Suppressor macrophage treated with lipopolysaccharide for 4 hours (primary cell): ENCODE measurements at regions not wholly inside any gene's neighbourhood (a gene's known extent, or its start where the extent isn't known, plus 50 kb on each side); places are given as distances from the start of the nearest gene placed in this dataset.
"Not testable (repeated sequence)": the region's sequence is repeated elsewhere in the genome, so short reads cannot be mapped to it uniquely, and the experiment has no call there.

Experiments used
- DNase-seq: peaks from one replicate; pipeline ENCODE4 v3.0.0-alpha.2; 2020

GRCh38 chr1:850318-850717 lies 73.4 kb upstream of the SAMD11 start:
- DNase-seq = not testable (repeated sequence)

GRCh38 chr1:851398-851797 lies 72.3 kb upstream of the SAMD11 start:
- DNase-seq = not testable (repeated sequence)

GRCh38 chr1:851841-852240 lies 71.9 kb upstream of the SAMD11 start:
- DNase-seq = not testable (repeated sequence)

GRCh38 chr1:855202-855981 lies 68.3 kb upstream of the SAMD11 start:
- DNase-seq = not testable (repeated sequence)

GRCh38 chr1:856541-857057 lies 67.1 kb upstream of the SAMD11 start:
- DNase-seq = not testable (repeated sequence)

- DNase-seq = not testable (repeated sequence)
These were observed 65.6 kb upstream of the SAMD11 start for GRCh38 chr1:857926-858648.

GRCh38 chr1:858649-859041 lies 65.1 kb upstream of the SAMD11 start:
- DNase-seq = not testable (repeated sequence)

- not testable (repeated sequence) for DNase-seq
These were observed 62.8 kb upstream of the SAMD11 start for GRCh38 chr1:860941-861340.

- no peak for DNase-seq
These were observed 62.0 kb upstream of the SAMD11 start for GRCh38 chr1:861714-862113.

GRCh38 chr1:862601-863000 lies 61.1 kb upstream of the SAMD11 start:
- DNase-seq = not testable (repeated sequence)

- not testable (repeated sequence) for DNase-seq
These were observed 58.1 kb upstream of the SAMD11 start for GRCh38 chr1:865633-866032.

GRCh38 chr1:866095-866494 lies 57.6 kb upstream of the SAMD11 start:
- no peak for DNase-seq

GRCh38 chr1:866631-867299 lies 57.0 kb upstream of the SAMD11 start:
- not testable (repeated sequence) for DNase-seq

- peak; percentile 32 for DNase-seq
These were observed 56.2 kb upstream of the SAMD11 start for GRCh38 chr1:867550-867949.

- peak; percentile 83 for DNase-seq
These were observed 54.1 kb upstream of the SAMD11 start for GRCh38 chr1:869499-870244.
